ENCODE measurements at regions not wholly inside any gene's neighbourhood (a gene's known extent, or its start where the extent isn't known, plus 50 kb on each side); places are given as distances from the start of the nearest gene placed in this dataset.

GRCh38 chr21:28636752-28637691, 355.7 kb downstream of the LTN1 start:
- ChIA-PET CTCF (no interaction called here), POLR2A (ENCODE audit: low non-redundant PET) (no interaction called here)
- H3K27me3 ChIP-seq (replicated peaks; ENCODE audit: insufficient read depth, low read depth, low read length, poor library complexity): no peaks in the 10 kb centered on the region
- H3K9me3 ChIP-seq (ENCODE audit: low read depth, low read length, poor library complexity, severe bottlenecking): no peaks in the 10 kb centered on the region
- no peak overlapping the region for H3K27ac ChIP-seq (ENCODE audit: low read depth, low read length, poor library complexity, severe bottlenecking)
- no peaks in the 10 kb centered on the region for H3K36me3 ChIP-seq (ENCODE audit: insufficient read depth, low read length, poor library complexity, severe bottlenecking)
- TF ChIP-seq, protein P1, sequence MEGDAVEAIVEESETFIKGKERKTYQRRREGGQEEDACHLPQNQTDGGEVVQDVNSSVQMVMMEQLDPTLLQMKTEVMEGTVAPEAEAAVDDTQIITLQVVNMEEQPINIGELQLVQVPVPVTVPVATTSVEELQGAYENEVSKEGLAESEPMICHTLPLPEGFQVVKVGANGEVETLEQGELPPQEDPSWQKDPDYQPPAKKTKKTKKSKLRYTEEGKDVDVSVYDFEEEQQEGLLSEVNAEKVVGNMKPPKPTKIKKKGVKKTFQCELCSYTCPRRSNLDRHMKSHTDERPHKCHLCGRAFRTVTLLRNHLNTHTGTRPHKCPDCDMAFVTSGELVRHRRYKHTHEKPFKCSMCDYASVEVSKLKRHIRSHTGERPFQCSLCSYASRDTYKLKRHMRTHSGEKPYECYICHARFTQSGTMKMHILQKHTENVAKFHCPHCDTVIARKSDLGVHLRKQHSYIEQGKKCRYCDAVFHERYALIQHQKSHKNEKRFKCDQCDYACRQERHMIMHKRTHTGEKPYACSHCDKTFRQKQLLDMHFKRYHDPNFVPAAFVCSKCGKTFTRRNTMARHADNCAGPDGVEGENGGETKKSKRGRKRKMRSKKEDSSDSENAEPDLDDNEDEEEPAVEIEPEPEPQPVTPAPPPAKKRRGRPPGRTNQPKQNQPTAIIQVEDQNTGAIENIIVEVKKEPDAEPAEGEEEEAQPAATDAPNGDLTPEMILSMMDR (conservative IDR thresholded peaks at IDR 0.05; ENCODE audit: low read depth, low read length): no peak
- TF ChIP-seq EZH2 (IDR thresholded peaks at IDR 0.05; ENCODE audit: borderline replicate concordance, low read depth, low read length, poor library complexity, severe bottlenecking): no peak
- no peak overlapping the region for H3K4me3 ChIP-seq (ENCODE audit: low read depth, low read length, poor library complexity, severe bottlenecking)
- BruUV-seq (replicated peaks): no TSS peak
- no peak for DNase-seq (ENCODE audit: low spot score)
- no peaks in the 10 kb centered on the region for H3K4me1 ChIP-seq (ENCODE audit: insufficient read depth, low read length, poor library complexity, severe bottlenecking)
- intact Hi-C loops (cut with micrococcal nuclease; ENCODE audit: unreplicated experiment): no loop called here

- no peaks in the 10 kb centered on the region for H3K27me3 ChIP-seq (replicated peaks; ENCODE audit: insufficient read depth, low read depth, low read length, poor library complexity)
- POLR2A ChIA-PET (ENCODE audit: low non-redundant PET): no interaction called here
- TF ChIP-seq, protein P1 (conservative IDR thresholded peaks at IDR 0.05; ENCODE audit: low read depth, low read length): no peak
- TF ChIP-seq EZH2 (IDR thresholded peaks at IDR 0.05; ENCODE audit: borderline replicate concordance, low read depth, low read length, poor library complexity, severe bottlenecking): no peak
- H3K9me3 ChIP-seq (ENCODE audit: low read depth, low read length, poor library complexity, severe bottlenecking): no peaks in the 10 kb centered on the region
- DNase-seq (ENCODE audit: low spot score): no peak
- CTCF ChIA-PET: no interaction called here
- H3K4me3 ChIP-seq (ENCODE audit: low read depth, low read length, poor library complexity, severe bottlenecking): no peak overlapping the region
- H3K36me3 ChIP-seq (ENCODE audit: insufficient read depth, low read length, poor library complexity, severe bottlenecking): no peaks in the 10 kb centered on the region
- intact Hi-C loops (cut with micrococcal nuclease; ENCODE audit: unreplicated experiment): no loop called here
- no peak overlapping the region for H3K27ac ChIP-seq (ENCODE audit: low read depth, low read length, poor library complexity, severe bottlenecking)
- BruUV-seq (replicated peaks): no TSS peak
- H3K4me1 ChIP-seq (ENCODE audit: insufficient read depth, low read length, poor library complexity, severe bottlenecking): no peaks in the 10 kb centered on the region
Measured at GRCh38 chr21:28635541-28635940, 357.1 kb downstream of the LTN1 start.

DNA sequence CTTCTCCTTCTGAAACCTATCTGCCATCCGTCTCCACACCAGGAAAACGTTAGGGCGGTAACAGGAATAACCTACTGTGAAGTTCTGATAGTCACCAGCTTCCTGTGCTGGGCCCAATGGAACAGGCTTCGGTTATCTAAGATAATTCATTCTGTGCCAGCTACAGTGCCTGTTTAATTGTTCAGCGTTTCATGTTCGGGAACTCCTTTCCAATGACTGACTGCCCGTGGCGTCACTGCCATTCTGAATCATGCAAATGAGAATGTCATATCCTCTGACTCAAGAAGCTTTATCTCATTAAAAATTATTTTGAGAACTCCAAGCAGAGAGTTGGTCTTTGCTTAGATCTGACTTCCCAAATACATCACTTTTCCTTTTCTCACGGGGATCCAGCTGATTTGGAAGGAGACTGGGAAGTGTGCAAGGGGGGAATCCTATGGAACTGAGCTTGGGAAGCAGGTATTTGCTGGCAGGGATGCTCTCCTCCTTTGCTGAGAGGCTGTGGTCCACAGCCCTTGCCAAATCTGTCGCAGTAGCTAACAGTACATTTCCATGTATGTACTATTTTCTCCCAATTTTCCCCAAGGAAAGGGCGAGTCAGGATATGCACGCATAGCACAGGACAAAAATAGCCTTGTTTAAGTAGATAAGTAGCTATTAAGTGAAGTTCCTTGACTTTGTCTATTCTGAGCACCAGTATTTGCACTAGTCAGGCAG, 358.7 kb downstream of the LTN1 start:
- no peaks in the 10 kb centered on the region for H3K27me3 ChIP-seq (replicated peaks; ENCODE audit: insufficient read depth, low read depth, low read length, poor library complexity)
- intact Hi-C loops (cut with micrococcal nuclease; ENCODE audit: unreplicated experiment): no loop called here
- H3K4me3 ChIP-seq (ENCODE audit: low read depth, low read length, poor library complexity, severe bottlenecking): no peak overlapping the region
- ChIA-PET POLR2A (ENCODE audit: low non-redundant PET) (no interaction called here), CTCF (interaction anchor here (1.4 kb wide), 1 partner anchor 112 kb away, joined by 3 read pairs; no protein-coding TSS in a partner anchor)
- TF ChIP-seq EZH2 (IDR thresholded peaks at IDR 0.05; ENCODE audit: borderline replicate concordance, low read depth, low read length, poor library complexity, severe bottlenecking): no peak
- TF ChIP-seq, protein P1 (conservative IDR thresholded peaks at IDR 0.05; ENCODE audit: low read depth, low read length): no peak
- no TSS peak for BruUV-seq (replicated peaks)
- no peak overlapping the region for H3K27ac ChIP-seq (ENCODE audit: low read depth, low read length, poor library complexity, severe bottlenecking)
- no peaks in the 10 kb centered on the region for H3K36me3 ChIP-seq (ENCODE audit: insufficient read depth, low read length, poor library complexity, severe bottlenecking)
- H3K4me1 ChIP-seq (ENCODE audit: insufficient read depth, low read length, poor library complexity, severe bottlenecking): no peaks in the 10 kb centered on the region
- no peaks in the 10 kb centered on the region for H3K9me3 ChIP-seq (ENCODE audit: low read depth, low read length, poor library complexity, severe bottlenecking)
- DNase-seq (ENCODE audit: low spot score): peak; percentile 43

Measured in A673 (cell line).